Neural cell (in vitro differentiated cells): ENCODE measurements at regions not wholly inside any gene's neighbourhood (a gene's known extent, or its start where the extent isn't known, plus 50 kb on each side); places are given as distances from the start of the nearest gene placed in this dataset.
"Not testable (repeated sequence)": the region's sequence is repeated elsewhere in the genome, so short reads cannot be mapped to it uniquely, and the experiment has no call there.

Experiments used
- CTCF ChIP-seq: fragments of 450-650 bp; IDR thresholded peaks from 2 replicates; pipeline ENCODE4 v1.5.1; 2014; ENCODE audit warnings: antibody characterized with exemption, mild to moderate bottlenecking, moderate library complexity; ENCODE audit not compliant: poor library complexity, severe bottlenecking
- EP300 ChIP-seq: fragments of 450-650 bp; conservative IDR thresholded peaks from 2 replicates; pipeline ENCODE4 v1.6.1; 2014; ENCODE audit warnings: antibody characterized with exemption, mild to moderate bottlenecking, moderate library complexity; ENCODE audit not compliant: poor library complexity, severe bottlenecking
- EZH2 ChIP-seq: fragments of 200-600, 300-800 bp; shearing (Covaris generic), sonication (generic); IDR thresholded peaks from 2 replicates; pipeline ENCODE4 v1.6.1; 2014; ENCODE audit warnings: antibody characterized with exemption, low read length, borderline replicate concordance, mild to moderate bottlenecking; ENCODE audit not compliant: insufficient read depth, poor library complexity, severe bottlenecking
- MXI1 ChIP-seq: fragments of 450-650 bp; conservative IDR thresholded peaks from 2 replicates; pipeline ENCODE4 v1.6.1; 2014; ENCODE audit warnings: antibody characterized with exemption, mild to moderate bottlenecking; ENCODE audit not compliant: poor library complexity, severe bottlenecking
- POLR2AphosphoS5 ChIP-seq: IDR thresholded peaks from 2 replicates; pipeline ENCODE4 v1.6.1; 2012
- RAD21 ChIP-seq: fragments of 450-650 bp; conservative IDR thresholded peaks from 2 replicates; pipeline ENCODE4 v1.6.1; 2014; ENCODE audit warnings: antibody characterized with exemption, mild to moderate bottlenecking, moderate library complexity
- REST ChIP-seq: IDR thresholded peaks from 2 replicates; pipeline ENCODE4 v1.6.1; 2012; ENCODE audit warnings: borderline replicate concordance
- TAF1 ChIP-seq: IDR thresholded peaks from 2 replicates; pipeline ENCODE4 v1.6.1; 2012; ENCODE audit warnings: low read depth

GRCh38 chr16:8068225-8068624 is 522.1 kb downstream of the TMEM114 start:
- not testable (repeated sequence) for TF ChIP-seq REST, EZH2, RAD21, POLR2AphosphoS5, CTCF, EP300, TAF1, MXI1
